Renal cortical epithelial cell (primary cell): ENCODE measurements at regions not wholly inside any gene's neighbourhood (a gene's known extent, or its start where the extent isn't known, plus 50 kb on each side); places are given as distances from the start of the nearest gene placed in this dataset.
"Not testable (repeated sequence)": the region's sequence is repeated elsewhere in the genome, so short reads cannot be mapped to it uniquely, and the experiment has no call there.

Experiments
- DNase-seq: peaks from one replicate; pipeline ENCODE4 v3.0.0-alpha.2; 2011; ENCODE audit warnings: low read depth

DNA sequence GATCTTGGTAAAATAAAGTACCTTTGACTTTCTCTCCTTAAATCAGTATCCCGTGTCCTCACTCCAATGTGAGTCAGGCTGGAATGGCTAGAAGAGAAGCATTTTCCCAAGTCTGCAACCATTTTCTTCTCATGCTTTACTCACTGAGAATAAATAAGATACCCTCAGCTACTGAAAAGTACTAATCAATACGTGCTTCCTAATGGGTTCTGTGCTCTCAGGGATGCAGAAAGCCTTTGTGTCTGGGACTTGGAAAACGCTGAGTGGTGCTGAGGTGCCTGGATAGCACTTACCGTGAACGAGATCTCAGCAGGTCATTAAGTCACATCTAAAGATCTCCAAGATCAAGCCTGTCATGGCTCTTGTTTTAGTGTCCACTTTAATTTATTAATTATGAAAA, 672.3 kb upstream of the C16orf82 start:
- no peak for DNase-seq

- DNase-seq = no peak
Measured at GRCh38 chr16:26395700-26396099, 671.0 kb upstream of the C16orf82 start.

DNA sequence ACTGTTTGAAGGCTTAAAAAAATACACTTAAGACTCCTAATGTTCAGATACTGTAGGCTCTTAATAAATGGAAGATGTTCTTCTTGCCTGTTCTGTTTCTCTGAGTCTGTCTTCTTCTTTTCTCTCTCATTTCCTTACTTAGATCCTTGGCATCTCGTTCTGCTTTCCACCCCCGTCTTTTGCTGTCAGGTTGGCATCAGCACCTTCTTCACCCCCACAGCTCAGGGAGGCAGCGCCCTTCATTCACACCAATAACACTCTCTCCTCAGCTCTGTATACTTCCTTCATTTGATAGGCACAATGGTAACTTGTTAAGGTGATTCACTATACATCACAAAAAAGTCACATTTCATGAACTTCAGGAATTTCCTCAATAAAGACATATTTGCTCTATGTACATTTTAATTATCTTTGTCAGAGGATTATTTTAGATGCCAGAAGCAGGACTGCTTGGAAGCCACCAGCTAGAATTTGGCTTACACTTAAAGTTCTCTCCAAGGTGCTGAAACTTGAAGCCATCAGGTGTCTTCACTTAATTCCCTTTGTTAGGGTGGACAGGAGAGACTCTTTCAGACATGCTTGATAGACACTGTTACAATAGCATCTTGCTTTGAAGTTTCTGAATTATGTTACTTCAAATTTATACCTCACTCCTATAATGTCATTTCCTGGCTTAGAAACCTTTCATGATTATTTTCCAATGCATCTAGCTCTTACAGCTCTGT, 670.1 kb upstream of the C16orf82 start:
- DNase-seq = no peak

DNA sequence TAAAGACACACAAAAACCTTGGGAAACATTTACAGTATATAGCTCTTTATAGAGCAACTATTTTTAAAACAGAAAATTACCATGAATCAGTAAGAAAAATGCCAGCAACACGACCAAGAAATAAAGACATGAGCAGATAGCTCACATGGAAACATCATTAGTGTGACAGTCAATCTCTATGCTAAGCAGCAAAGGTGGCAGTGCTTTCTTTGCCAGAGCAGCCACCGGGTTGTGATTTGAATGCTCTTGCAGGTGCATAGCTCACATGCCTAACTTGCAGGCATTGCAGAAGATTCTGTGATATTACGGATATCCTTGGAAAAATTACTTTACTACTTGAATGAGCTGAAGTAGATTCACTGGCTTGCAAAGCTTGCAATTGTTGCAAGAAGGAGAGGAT, 652.9 kb upstream of the C16orf82 start:
- no peak for DNase-seq

DNA sequence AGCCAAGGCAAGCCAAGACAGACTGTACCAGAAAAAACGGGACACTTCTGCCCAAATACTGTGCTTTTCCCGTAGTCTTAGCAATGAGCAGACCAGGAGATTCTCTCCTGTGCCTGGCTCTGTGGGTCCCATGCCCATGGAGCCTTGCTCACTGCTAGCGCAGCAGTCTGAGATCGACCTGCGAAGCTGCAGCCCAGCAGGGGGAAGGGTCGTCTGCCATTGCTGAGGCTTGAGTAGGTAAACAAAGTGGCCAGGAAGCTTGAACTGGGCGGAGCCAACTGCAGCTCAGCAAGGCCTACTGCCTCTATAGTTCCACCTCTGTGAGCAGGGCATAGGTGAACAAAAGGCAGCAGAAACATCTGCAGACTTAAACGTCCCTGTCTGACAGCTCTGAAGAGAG, 647.3 kb upstream of the C16orf82 start:
- not testable (repeated sequence) for DNase-seq

- DNase-seq = no peak
Measured at GRCh38 chr16:26430618-26431017, 636.1 kb upstream of the C16orf82 start.

- DNase-seq = no peak
Measured at GRCh38 chr16:26433807-26434206, 632.9 kb upstream of the C16orf82 start.

- no peak for DNase-seq
Measured at GRCh38 chr16:26441178-26441577, 625.5 kb upstream of the C16orf82 start.

- no peak for DNase-seq
Measured at GRCh38 chr16:26442321-26442720, 624.4 kb upstream of the C16orf82 start.

- no peak for DNase-seq
Measured at GRCh38 chr16:26447570-26447969, 619.2 kb upstream of the C16orf82 start.

DNA sequence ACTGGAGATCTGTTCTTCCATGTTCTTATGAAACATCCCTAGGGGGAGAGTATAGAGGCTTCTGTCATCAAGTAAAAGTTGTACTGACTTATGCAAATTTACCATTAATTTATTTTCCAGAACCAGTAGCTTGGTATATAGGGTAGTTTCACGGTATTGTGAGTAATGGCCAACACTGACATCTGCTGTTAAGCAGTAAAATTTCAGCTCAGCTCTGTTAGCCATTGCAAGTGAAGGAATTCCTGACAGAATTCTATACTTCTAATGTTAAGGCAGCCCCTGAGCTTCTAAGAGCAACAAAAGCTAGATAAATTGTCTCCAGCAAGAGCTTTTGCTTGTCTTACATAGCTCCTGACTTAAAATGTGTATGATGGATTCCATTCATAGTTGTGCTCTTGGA, 613.5 kb upstream of the C16orf82 start:
- no peak for DNase-seq

DNA sequence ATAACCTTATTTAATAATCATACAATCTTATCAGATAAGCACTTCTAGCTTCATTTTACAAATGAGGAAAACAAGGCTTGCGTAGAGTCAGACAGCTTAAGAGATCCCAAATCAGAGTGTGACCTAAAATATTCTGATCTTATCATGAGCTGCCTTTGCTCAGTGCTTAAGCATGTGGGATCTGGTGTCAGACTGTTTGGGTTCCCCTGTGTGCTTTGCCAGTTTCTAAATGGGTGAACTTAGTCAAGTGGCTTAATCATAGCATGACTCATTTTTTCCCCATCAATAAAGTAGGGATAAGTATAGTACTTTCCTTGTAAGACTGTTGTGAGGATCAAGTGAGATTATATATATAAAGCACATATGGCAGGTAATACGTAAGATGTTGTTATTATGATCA, 612.6 kb upstream of the C16orf82 start:
- no peak for DNase-seq

DNA sequence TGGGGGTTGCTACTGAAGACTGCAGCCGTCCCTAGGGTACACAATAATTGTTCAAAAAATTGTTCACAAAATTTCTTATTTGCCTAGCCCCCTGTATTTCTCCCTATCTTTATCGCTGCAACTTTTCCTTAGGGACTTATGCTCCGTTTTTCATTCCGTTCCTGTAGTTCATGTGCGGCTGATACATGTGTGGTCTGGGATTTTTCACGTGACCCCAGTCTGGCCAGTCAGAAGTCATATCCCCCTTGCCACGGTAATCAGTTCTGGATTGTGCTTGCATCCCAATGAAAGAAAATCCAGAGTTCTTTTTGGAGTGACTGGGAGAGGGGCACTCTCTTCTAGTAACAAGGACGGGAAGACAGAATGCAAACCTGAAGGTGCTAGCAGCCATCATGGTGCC, 610.7 kb upstream of the C16orf82 start:
- DNase-seq = no peak

- DNase-seq = no peak
Measured at GRCh38 chr16:26457095-26457494, 609.6 kb upstream of the C16orf82 start.

- no peak for DNase-seq
Measured at GRCh38 chr16:26457882-26458281, 608.8 kb upstream of the C16orf82 start.

- DNase-seq = no peak
Measured at GRCh38 chr16:26464576-26465266, 602.0 kb upstream of the C16orf82 start.

DNA sequence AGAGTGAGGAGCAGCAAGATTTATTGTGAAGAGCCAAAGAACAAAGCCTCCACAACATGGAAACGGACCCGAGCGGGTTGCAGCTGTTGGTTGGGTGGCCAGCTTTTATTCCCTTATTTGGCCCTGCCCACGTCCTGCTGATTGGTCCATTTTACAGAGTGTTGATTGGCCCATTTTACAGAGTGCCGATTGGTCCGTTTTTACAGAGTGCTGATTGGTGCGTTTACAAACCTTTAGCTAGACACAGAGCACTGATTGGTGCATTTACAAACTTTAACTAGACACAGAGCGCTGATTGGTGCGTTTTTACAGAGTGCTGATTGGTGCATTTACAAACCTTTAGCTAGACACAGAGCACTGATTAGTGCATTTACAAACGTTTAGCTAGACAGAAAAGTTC, 592.3 kb upstream of the C16orf82 start:
- not testable (repeated sequence) for DNase-seq

DNA sequence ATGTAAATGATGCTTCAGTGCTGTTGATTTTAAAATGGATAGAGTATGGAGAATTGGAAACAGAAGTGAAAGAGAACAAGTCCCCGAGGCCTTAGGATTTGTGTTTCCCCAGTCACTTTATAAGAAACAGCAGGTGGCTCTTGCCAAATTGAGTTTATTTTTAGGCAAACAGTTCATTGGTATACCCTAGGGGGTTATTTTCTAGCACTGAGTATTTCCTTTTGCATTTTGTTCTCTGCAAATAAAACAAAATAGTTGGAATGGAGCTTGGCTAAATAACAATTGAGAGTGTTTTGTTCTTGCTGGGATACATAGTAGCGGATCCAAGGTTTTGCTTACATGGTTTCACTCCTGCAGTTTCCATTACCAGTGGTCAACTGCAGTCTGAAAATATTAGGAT, 591.1 kb upstream of the C16orf82 start:
- no peak for DNase-seq

DNA sequence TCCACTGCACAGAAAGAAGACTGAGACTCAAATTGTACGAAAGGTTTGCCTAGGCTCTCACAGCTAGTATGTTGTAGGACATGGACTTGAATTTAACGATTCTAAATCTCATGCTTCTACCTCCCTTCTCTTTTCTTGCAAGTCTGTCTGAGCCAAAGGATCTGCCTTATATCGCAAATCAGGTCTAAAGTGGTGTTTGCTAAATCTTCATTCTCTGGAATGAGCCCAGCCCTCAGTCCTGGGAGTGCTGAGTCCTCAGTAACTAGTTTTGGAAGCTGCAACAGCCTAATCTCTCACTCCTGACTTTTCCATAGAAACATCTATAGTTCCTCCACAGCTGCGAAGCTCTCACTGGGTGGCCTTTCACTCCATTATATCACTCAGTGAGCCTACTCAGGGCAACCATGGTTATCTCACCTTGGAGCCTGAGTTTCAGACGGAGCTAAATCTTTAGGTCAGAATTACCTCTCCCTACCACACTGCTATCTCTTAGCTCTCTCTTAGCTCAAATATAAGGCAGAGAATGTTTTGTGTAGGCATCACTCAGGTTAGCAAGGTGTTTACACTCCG, 575.5 kb upstream of the C16orf82 start:
- DNase-seq = no peak

GRCh38 chr16:26491962-26492361, 574.8 kb upstream of the C16orf82 start:
- DNase-seq = no peak

GRCh38 chr16:26493751-26494150, 573.0 kb upstream of the C16orf82 start:
- no peak for DNase-seq

- DNase-seq = no peak
Measured at GRCh38 chr16:26497896-26498295, 568.8 kb upstream of the C16orf82 start.

GRCh38 chr16:26500326-26500725, 566.4 kb upstream of the C16orf82 start:
- no peak for DNase-seq
